DMS114 treated with DMSO at 0.1 percent for 48 hours (cell line): ENCODE measurements at regions not wholly inside any gene's neighbourhood (a gene's known extent, or its start where the extent isn't known, plus 50 kb on each side); places are given as distances from the start of the nearest gene placed in this dataset.

Experiments used
- DNase-seq: peaks from one replicate; lab custom pipeline; 2025; ENCODE audit not compliant: unreplicated experiment; lab: John Stamatoyannopoulos, UW

GRCh38 chr2:173808718-173809117 lies 156.5 kb downstream of the SP3 start:
- no peak for DNase-seq

DNA sequence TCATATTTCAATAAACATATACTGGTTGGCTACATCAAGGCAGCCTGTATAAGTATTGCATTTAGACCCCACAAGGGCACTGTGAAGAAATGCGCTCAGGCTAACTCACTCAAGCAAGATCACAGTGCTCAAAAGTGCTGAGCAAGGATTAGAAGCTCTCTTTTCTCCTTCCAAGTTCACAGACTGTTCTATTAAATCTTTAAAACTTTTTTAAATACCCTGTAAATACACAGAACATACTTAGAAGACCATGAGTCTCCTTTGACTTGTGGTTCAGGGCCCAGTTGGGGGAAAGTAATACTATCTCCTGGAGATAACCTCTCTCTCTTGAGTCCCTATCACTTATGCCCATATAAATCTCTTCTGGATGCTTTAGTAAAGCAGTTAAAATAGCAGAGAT lies 152.9 kb downstream of the SP3 start:
- no peak for DNase-seq

- no peak for DNase-seq
Observed at GRCh38 chr2:173814306-173814705, 150.9 kb downstream of the SP3 start.

GRCh38 chr2:173815772-173816171 lies 149.4 kb downstream of the SP3 start:
- DNase-seq = no peak

- DNase-seq = no peak
Observed at GRCh38 chr2:173817582-173817981, 147.6 kb downstream of the SP3 start.

DNA sequence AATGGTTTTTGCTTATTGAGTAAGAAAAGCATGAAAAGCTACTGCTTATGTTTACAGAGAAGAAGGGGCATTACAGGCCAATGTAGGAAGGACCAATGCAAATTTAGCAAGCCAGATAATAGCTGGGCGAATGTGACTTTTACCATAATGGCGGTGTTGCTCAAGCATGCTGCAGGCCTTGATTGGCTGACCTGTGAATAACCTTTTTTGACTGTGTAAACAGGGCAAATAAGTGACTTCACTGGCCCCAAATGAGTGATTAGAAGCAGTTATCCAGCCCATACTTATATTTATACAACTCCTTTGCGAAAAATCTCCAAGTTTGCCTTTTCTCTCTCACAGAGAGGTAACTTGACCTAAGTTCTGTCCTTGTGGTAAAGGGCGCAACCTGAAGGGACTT lies 146.9 kb downstream of the SP3 start:
- no peak for DNase-seq

DNA sequence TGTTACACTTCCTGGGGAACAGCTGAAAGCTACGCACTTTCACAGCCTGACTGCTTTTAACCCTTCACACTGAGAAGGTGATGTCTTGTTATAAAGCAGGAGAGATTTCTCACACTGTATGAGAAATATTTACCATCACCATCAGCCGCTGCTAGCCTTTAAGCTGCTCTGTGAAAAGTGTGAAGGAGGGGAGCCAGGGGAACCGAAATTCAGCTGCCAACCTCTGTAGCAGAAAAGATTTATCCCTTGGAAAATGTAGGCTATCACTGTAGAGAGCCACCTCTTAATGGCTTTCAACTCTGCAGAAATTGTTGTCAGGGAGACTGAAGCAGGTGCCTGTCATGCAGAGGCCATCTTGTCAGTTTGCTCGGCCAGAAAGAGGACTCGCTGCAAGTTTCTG lies 145.3 kb downstream of the SP3 start:
- no peak for DNase-seq

- no peak for DNase-seq
Observed at GRCh38 chr2:173821451-173821850, 143.7 kb downstream of the SP3 start.

- DNase-seq = no peak
Observed at GRCh38 chr2:173822889-173823542, 142.2 kb downstream of the SP3 start.

DNA sequence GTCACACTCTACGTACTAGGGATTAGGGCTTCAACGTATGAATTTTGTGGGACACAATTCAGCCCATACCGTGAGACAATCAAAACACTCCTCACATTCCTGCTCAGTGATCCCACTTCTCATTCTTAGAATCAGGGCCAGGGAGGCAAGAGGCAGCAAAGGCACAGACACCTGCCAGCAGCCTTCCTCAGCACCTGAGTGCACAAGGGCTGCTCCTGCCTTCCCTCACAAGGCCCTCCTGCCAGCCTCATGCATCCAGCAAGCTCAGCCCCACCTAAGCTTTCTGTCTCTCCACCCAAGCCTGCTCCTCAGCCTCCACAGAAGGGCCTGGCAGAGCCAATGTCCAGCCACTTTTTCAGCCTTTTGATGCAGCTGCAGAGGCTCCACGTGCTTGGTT lies 141.6 kb downstream of the SP3 start:
- DNase-seq = no peak

GRCh38 chr2:173828189-173829142 lies 136.7 kb downstream of the SP3 start:
- no peak for DNase-seq

GRCh38 chr2:173829727-173830126 lies 135.4 kb downstream of the SP3 start:
- no peak for DNase-seq

DNA sequence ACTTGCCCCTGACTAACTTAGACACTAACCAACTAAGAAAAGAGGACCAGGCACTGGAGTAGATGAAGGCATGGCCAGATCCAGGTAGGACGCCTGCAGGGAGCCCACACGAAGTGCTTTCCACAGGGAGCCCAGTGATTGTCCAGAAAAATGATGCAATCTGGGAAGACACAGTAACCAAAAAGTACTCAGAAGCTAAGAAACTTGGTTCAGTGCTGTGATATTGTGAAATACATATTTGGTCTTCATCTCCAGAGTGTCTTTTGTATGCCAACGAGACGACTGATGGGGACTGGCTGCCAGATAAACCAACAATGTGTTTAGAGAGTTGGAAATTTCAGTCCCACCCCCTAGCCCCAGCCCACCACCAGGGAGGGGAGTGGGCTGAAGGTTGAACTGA lies 135.0 kb downstream of the SP3 start:
- no peak for DNase-seq

GRCh38 chr2:173831312-173832229 lies 133.6 kb downstream of the SP3 start:
- no peak for DNase-seq

DNA sequence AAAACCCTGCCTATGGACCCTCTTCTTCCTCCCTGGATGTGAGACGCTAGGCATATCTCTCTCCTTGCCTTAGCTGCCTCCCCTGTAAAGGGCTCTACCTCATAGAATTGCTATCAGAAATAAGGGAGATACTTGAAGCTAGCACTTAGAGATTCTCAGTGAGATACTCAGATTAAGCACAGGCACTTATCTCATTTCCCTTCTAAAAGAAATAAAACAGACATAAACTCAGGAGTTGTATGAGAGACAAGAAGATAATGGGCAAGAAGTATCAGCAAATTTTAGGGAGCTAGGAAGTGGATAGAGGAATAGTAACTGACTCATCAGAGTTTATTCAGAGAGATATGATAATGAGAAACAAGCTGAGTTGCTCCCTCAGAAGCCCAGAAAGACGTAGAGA lies 131.0 kb downstream of the SP3 start:
- DNase-seq = no peak

- no peak for DNase-seq
Observed at GRCh38 chr2:173835726-173836125, 129.4 kb downstream of the SP3 start.

DNA sequence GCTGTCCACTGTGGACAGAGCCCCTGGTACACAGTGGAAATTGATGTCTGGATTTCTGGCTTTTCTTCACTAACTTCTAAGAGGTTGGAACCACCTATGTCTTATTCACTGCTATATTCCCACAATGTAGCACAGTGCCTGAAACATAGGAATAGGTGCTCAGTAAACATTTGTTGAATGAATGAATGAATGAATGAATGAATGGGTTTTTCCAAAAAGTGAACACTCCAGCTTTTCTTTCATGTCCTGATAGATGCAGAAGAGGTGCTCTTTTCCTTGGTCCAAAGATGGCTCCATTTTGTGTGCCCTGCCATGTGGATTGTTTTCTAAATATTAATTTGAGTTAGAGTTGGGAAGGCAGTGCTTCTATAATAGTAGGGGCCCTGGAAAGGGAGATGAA lies 124.1 kb downstream of the SP3 start:
- no peak for DNase-seq

DNA sequence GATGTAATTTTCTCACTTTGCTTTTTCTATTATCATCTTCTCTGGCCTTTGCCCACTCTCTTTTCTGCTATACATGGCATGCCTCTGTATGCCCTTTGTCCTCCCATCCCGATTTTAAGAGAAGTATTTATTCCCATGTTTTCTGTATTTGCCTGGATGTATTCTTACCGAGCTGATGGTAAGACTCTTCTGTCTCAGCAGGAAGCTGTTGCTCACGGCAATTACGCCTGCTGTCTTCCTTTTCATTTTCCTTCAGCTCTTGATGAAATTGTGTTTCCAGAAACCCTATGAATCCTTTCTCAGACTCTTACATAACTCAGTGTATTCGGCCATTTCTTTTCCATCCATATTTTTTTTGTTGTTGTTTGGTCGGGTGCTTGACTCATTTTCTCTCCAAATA lies 121.6 kb downstream of the SP3 start:
- no peak for DNase-seq

DNA sequence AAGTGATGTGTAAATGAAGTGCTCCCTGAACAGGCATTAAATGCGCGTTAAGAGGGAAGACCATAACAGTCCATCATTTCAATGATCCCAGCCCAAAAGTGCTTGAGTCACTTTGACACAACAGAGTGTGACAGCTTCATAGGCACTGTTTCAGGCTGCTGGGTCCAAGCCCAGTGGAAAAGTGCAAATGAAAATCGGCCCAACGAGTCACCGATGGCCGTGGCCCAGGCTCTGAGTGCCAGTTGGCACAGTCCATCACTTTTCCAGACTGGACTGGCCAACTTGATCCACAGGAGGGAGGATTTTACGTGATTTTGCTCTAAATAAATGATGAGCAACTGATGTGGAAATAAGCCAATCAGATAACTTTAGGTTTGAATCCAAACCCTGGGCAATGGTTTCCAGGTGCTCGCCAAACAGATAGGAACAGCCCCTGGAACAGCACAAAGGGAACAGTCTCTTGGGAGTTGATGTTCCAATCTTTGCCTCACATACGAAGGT lies 114.0 kb downstream of the SP3 start:
- DNase-seq = no peak

- no peak for DNase-seq
Observed at GRCh38 chr2:173854141-173854540, 111.0 kb downstream of the SP3 start.

DNA sequence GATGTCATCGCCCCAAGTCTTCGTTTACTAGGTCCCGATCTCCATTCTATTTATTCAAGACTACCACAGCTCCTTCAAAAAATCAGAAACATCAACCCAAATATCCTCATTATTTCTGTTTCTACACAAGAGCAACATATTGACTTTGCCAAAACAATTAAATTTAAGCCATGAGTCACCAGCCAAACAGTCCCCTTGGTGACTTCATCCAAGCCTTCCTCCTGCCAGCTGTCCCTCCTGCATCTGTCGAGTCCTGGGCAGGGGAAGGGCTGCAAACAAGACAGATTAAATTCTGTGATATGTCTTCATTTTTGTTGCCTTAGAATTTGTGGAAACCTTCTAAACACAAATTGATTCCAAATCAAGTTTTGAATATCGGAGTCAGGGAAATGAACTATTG lies 110.3 kb downstream of the SP3 start:
- no peak for DNase-seq
